ENCODE measurements at regions not wholly inside any gene's neighbourhood (a gene's known extent, or its start where the extent isn't known, plus 50 kb on each side); places are given as distances from the start of the nearest gene placed in this dataset.

GRCh38 chr16:86364653-86365380 is 145.5 kb upstream of the FOXF1 start:
- ATAC-seq (no peak), DNase-seq (ENCODE audit: low spot score) (no peak)
- intact Hi-C loops (cut with DNase I) = no loop called here

GRCh38 chr16:86365513-86366273 is 144.6 kb upstream of the FOXF1 start:
- intact Hi-C loops (cut with DNase I) = no loop called here
- ATAC-seq (no peak), DNase-seq (ENCODE audit: low spot score) (no peak)

GRCh38 chr16:86366481-86366880 is 143.8 kb upstream of the FOXF1 start:
- intact Hi-C loops (cut with DNase I) = no loop called here
- DNase-seq (ENCODE audit: low spot score) (no peak), ATAC-seq (no peak)

- no peak for DNase-seq (ENCODE audit: low spot score)
Measured at GRCh38 chr16:86367291-86368072, 142.8 kb upstream of the FOXF1 start.

GRCh38 chr16:86368261-86368660 is 142.1 kb upstream of the FOXF1 start:
- DNase-seq (ENCODE audit: low spot score) = no peak
- intact Hi-C loops (cut with DNase I) = no loop called here
- ATAC-seq = no peak

More at GRCh38 chr16:86367291-86368072, 142.8 kb upstream of the FOXF1 start:
- intact Hi-C loops (cut with DNase I) = no loop called here
- ATAC-seq = no peak

GRCh38 chr16:86370062-86370461 is 140.3 kb upstream of the FOXF1 start:
- ATAC-seq = no peak
- intact Hi-C loops (cut with DNase I) = no loop called here
- DNase-seq (ENCODE audit: low spot score) = no peak

- ATAC-seq (no peak), DNase-seq (ENCODE audit: low spot score) (no peak)
- intact Hi-C loops (cut with DNase I) = no loop called here
Measured at GRCh38 chr16:86371083-86371803, 139.1 kb upstream of the FOXF1 start.

GRCh38 chr16:86372193-86372592 is 138.1 kb upstream of the FOXF1 start:
- intact Hi-C loops (cut with DNase I) = no loop called here
- no peak for DNase-seq (ENCODE audit: low spot score)
- no peak for ATAC-seq

- intact Hi-C loops (cut with DNase I) = no loop called here
Measured at GRCh38 chr16:86373276-86373901, 136.9 kb upstream of the FOXF1 start.

GRCh38 chr16:86374603-86375130 is 135.7 kb upstream of the FOXF1 start:
- no peak for DNase-seq (ENCODE audit: low spot score)
- ATAC-seq = no peak
- intact Hi-C loops (cut with DNase I) = no loop called here

More at GRCh38 chr16:86373276-86373901, 136.9 kb upstream of the FOXF1 start:
- DNase-seq (ENCODE audit: low spot score) = no peak
- no peak for ATAC-seq

GRCh38 chr16:86375364-86375763 is 135.0 kb upstream of the FOXF1 start:
- no peak for DNase-seq (ENCODE audit: low spot score)
- ATAC-seq = no peak
- intact Hi-C loops (cut with DNase I) = no loop called here

GRCh38 chr16:86375851-86376250 is 134.5 kb upstream of the FOXF1 start:
- DNase-seq (ENCODE audit: low spot score) = no peak
- intact Hi-C loops (cut with DNase I) = no loop called here
- ATAC-seq = no peak

GRCh38 chr16:86376837-86377236 is 133.5 kb upstream of the FOXF1 start:
- intact Hi-C loops (cut with DNase I) = no loop called here
- ATAC-seq (no peak), DNase-seq (ENCODE audit: low spot score) (no peak)

- ATAC-seq (no peak), DNase-seq (ENCODE audit: low spot score) (no peak)
- intact Hi-C loops (cut with DNase I) = no loop called here
Measured at GRCh38 chr16:86377251-86378022, 132.9 kb upstream of the FOXF1 start.

GRCh38 chr16:86378128-86378527 is 132.2 kb upstream of the FOXF1 start:
- intact Hi-C loops (cut with DNase I) = no loop called here
- ATAC-seq = no peak
- DNase-seq (ENCODE audit: low spot score) = no peak

GRCh38 chr16:86378831-86379504 is 131.4 kb upstream of the FOXF1 start:
- intact Hi-C loops (cut with DNase I) = no loop called here
- no peak for DNase-seq (ENCODE audit: low spot score)
- no peak for ATAC-seq

- intact Hi-C loops (cut with DNase I) = no loop called here
- DNase-seq (ENCODE audit: low spot score) = no peak
- no peak for ATAC-seq
Measured at GRCh38 chr16:86379505-86379846, 130.9 kb upstream of the FOXF1 start.
